ENCODE measurements at regions not wholly inside any gene's neighbourhood (a gene's known extent, or its start where the extent isn't known, plus 50 kb on each side); places are given as distances from the start of the nearest gene placed in this dataset.

DNA sequence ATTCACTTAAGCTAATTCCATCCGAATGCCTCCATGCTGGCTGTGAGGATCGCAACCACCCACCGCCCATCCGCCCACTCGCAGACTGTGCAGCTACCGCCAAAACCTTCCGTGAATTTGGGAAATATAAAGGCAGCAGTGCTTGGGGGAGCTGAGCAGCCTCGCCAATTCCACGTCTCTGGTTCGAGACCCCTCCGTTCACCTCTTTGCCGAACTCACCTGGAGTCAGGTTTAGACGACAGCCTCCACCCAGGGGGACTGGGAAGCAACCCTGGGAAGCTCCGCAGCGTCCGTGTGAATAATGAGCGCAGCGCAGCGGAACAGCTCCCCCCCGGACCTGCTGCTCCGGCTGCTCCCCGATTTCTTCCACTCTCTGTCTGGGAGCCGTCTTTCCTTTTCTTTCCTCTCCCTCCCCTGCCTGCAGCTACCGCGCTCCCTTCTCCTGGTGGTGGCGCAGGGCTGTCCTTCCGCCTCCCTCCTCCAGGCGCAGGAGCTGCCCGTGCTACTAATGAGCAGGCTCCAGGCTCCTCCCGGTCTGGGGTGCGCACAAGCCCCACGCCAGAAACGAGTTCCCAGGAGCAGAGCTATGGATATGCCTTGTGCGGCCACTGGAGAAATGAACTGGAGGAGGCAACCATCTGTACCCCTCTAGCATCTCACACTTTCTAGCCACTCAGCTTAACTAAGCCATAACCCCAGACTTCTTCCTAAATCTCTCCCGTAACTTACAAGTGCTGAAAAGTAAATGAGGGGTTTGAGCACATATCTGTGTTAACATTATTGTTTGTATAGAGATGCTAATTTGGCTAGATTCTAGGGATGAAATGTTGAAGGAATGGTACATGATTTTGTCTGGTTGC lies 107.3 kb downstream of the XKR3 start:
- TF ChIP-seq CTCF (IDR thresholded peaks at IDR 0.05) (peak in 2 of 3 experiments; percentile 3 to 7), POLR2A (IDR thresholded peaks at IDR 0.05) (no peak)
